ENCODE measurements at regions not wholly inside any gene's neighbourhood (a gene's known extent, or its start where the extent isn't known, plus 50 kb on each side); places are given as distances from the start of the nearest gene placed in this dataset.

DNA sequence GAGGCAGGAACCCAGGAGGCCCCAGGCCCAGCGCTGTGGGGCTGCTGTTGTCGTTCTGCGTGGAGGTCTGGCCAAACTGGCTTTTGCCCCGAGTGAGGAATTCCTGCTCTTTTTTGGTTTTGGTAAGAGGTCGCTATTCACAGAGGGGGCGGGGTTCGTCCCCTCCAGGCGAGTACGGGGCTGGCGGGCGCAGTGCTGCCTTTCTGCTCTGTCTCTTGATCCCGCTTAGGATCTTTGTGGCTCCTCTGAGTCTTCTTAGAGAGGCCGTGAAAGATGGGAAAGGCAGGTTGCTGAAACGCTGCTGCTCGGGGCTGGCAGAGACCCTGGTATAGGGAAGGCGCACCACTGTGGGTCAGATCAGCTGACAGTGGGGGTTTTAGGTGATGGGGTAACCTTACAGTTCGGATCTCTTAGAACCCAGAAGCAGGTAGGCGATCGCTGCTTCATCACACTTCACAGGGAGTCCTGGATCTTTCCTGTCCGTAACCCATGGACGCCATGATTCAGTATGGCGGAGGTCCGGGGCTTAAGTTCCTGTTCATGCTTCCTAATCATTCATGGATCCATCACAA lies 136.7 kb downstream of the KIF20B start:
- peaks cover 2% of the 10 kb centered on the region in 2 donors for H3K4me1 ChIP-seq
- H3K27ac ChIP-seq, result peak overlapping the region; percentile 5 to 50
- H3K27me3 ChIP-seq, result no peaks in the 10 kb centered on the region
- H3K4me3 ChIP-seq, result peak overlapping the region; percentile 61 to 93
- TF ChIP-seq, protein P1, sequence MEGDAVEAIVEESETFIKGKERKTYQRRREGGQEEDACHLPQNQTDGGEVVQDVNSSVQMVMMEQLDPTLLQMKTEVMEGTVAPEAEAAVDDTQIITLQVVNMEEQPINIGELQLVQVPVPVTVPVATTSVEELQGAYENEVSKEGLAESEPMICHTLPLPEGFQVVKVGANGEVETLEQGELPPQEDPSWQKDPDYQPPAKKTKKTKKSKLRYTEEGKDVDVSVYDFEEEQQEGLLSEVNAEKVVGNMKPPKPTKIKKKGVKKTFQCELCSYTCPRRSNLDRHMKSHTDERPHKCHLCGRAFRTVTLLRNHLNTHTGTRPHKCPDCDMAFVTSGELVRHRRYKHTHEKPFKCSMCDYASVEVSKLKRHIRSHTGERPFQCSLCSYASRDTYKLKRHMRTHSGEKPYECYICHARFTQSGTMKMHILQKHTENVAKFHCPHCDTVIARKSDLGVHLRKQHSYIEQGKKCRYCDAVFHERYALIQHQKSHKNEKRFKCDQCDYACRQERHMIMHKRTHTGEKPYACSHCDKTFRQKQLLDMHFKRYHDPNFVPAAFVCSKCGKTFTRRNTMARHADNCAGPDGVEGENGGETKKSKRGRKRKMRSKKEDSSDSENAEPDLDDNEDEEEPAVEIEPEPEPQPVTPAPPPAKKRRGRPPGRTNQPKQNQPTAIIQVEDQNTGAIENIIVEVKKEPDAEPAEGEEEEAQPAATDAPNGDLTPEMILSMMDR (IDR thresholded peaks at IDR 0.05), result no peak
- no peaks in the 10 kb centered on the region for H3K36me3 ChIP-seq
- H3K9me3 ChIP-seq, result no peaks in the 10 kb centered on the region
- DNase-seq (ENCODE audit: low spot score in 2 of 2), result no peak
- intact Hi-C loops (cut with DNase I), result no loop called here

DNA sequence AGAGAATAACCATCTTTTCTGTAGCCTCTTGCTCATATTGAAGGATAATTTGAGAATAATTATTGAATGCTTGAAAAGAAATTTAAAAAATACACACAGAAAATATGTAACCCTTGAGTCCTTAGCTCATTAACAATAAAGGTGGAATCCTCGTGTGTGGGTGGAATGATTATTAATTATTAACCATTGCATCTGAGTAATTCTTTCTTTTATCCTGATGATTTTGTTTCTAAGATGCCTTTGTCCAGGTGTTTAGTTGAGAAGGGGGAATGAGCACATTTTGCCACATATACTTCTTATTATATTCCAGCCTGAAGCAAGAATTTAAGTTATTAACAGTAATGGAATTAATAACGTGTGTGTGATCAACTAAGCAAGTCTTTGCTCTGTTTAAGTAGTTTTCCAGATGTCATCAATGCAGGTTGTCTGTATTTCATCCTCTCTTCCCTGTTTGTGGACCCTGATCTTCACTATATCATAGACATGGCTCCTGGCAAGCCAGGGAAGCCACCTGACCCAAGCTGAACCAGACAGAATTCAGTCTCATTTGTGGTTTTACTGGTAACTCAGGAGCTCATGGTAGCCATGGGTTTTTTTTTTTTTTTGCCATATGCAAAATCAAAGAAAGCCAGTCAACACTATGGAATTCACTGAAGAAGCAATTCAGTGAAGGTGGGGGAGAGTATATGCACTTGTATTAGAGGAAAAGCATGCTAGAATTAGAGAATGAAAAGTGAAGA lies 144.3 kb downstream of the KIF20B start:
- Histone ChIP-seq H3K27ac (no peak overlapping the region), H3K4me3 (no peak overlapping the region), H3K9me3 (no peaks in the 10 kb centered on the region), H3K4me1 (no peaks in the 10 kb centered on the region), H3K27me3 (no peaks in the 10 kb centered on the region), H3K36me3 (no peaks in the 10 kb centered on the region)
- intact Hi-C loops (cut with DNase I), result no loop called here
- no peak for DNase-seq (ENCODE audit: low spot score in 2 of 2)
- TF ChIP-seq, protein P1 (IDR thresholded peaks at IDR 0.05), result no peak

DNA sequence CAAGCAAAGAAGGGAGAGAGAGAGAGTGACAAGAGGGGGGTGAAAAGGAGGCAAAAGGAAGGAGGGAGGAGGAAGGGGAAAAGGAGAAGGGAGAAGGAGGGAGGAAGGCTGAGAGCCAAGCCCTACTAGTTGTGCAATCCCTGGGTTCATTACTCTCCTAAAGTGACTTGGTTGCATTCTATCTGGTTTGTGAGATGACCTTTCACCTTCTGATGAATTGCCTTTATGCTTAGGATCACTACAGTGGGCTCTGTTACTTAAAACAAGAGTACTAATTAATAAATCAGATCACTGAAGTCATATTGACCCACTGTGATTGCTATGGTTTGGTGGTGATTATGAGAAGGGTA lies 144.9 kb downstream of the KIF20B start:
- no peak overlapping the region for H3K27ac ChIP-seq
- TF ChIP-seq, protein P1 (IDR thresholded peaks at IDR 0.05), result no peak
- intact Hi-C loops (cut with DNase I), result no loop called here

DNA sequence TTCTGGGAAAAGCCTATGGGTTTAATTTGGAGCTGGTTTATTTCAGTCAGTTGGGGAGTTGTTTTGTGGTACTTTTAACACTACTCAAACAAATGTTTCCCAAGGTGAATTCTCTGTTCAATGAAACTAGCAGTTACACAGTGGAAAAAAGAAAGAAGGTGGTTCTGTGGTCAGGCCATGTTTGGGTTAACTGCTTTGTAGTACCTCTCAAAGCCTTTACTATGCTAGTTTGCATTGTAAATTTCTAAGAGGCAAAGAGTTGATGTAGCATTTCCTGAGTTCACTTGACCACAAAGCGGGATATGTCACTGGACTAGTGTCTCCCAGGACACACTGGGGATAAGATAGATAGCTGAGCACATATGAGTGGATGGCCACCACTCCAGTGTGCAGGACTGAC lies 145.4 kb downstream of the KIF20B start:
- H3K4me3 ChIP-seq, result no peak overlapping the region
- DNase-seq (ENCODE audit: low spot score in 2 of 2), result no peak
- no peaks in the 10 kb centered on the region for H3K4me1 ChIP-seq
- H3K9me3 ChIP-seq, result no peaks in the 10 kb centered on the region
- TF ChIP-seq, protein P1 (IDR thresholded peaks at IDR 0.05), result no peak
- H3K27me3 ChIP-seq, result no peaks in the 10 kb centered on the region
- H3K27ac ChIP-seq, result no peak overlapping the region
- intact Hi-C loops (cut with DNase I), result no loop called here
- H3K36me3 ChIP-seq, result no peaks in the 10 kb centered on the region

More for the DNA sequence above, 144.9 kb downstream of the KIF20B start:
- Histone ChIP-seq H3K27me3 (no peaks in the 10 kb centered on the region), H3K9me3 (no peaks in the 10 kb centered on the region), H3K36me3 (no peaks in the 10 kb centered on the region), H3K4me3 (no peak overlapping the region), H3K4me1 (no peaks in the 10 kb centered on the region)
- DNase-seq (ENCODE audit: low spot score in 2 of 2), result no peak

DNA sequence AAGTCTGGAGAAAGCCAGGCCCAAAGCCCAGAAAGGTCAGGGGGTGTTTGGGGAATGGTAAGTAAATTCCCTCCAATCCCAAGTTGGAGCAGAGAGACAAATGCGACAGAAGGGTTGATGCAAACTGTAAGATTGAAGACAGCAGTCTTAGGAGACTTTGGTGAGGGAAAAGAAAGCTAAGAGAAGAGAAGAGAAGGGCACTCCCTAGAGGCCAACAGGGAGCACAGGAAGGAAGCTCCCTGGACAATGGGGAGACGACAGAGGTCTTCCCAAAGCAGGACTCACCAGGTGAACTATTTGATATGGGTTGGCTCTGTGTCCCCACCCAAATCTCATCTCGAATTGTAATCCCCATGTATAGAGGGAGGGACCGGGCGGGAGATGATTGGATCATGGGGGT lies 151.5 kb downstream of the KIF20B start:
- DNase-seq (ENCODE audit: low spot score in 2 of 2), result no peak
- intact Hi-C loops (cut with DNase I), result no loop called here
- no peaks in the 10 kb centered on the region for H3K36me3 ChIP-seq

More for the DNA sequence above, 151.5 kb downstream of the KIF20B start:
- H3K4me1 ChIP-seq, result no peaks in the 10 kb centered on the region
- TF ChIP-seq, protein P1 (IDR thresholded peaks at IDR 0.05), result no peak
- no peak overlapping the region for H3K27ac ChIP-seq
- no peaks in the 10 kb centered on the region for H3K9me3 ChIP-seq
- no peak overlapping the region for H3K4me3 ChIP-seq
- no peaks in the 10 kb centered on the region for H3K27me3 ChIP-seq
